HG03520 (cell line): ENCODE measurements at regions not wholly inside any gene's neighbourhood (a gene's known extent, or its start where the extent isn't known, plus 50 kb on each side); places are given as distances from the start of the nearest gene placed in this dataset.
"Not testable (repeated sequence)": the region's sequence is repeated elsewhere in the genome, so short reads cannot be mapped to it uniquely, and the experiment has no call there.

Experiments
- ATAC-seq: cut with Tn5 transposase; IDR thresholded peaks from one replicate; pipeline ENCODE4 v1.9.1; 2021; ENCODE audit warnings: mild to moderate bottlenecking, moderate library complexity; ENCODE audit not compliant: unreplicated experiment

DNA sequence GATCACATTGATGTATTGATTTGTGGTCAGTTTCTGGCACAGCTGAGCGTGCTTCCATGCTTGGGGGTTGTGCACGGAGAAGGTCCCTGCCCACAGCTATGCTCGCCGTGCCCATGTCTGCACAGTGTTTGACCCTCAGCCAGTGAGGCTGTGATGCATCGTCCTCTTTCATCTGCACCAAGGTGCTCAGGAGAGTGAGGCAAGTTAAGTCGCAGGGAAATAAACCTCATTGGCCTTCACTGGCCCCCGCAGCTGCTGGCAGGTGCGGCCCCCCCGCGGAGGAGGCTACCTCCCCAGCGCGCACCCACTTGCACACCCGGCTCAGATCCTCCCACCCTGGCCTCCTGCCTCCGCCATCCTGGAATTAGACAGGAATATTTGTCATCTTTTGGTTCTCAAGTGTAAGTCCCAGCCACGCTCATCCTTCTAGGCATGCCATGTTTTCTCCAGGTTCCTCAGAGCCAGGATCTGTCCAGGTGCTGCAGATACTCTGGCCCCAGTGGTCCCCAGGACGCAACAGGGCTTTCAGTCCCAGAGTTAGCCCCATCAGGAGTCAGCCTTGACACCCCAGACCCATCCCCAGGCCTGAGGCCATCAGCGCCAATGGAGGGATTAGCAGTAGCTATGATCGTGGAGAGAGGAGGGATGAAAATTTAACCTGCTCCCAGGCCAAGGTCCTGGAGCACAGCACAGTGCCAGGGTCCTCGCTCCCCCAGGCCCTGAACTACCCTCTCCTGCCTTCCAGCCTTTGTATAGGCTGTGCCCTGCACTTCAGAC lies 93.7 kb downstream of the OAT start:
- ATAC-seq, result no peak

DNA sequence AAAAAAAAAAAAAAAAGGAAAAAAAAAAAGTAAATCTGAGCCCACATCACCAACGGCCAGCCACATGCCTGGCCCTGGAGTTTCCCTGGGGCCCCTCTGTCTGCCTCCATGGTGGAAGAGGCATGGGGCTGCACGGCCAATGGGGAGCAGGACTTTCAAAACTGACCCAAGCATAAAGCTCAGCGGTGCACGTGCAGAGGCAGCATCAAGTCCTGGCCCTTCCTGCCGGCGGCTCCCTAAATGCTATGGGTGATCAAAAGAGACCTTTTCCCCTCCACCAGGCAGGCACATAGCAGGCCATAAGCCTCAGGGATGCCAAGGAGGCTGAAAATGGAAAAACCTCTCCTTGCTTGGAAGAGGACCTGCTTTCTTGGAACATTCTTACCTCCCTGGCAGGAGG lies 94.3 kb downstream of the OAT start:
- ATAC-seq, result no peak

DNA sequence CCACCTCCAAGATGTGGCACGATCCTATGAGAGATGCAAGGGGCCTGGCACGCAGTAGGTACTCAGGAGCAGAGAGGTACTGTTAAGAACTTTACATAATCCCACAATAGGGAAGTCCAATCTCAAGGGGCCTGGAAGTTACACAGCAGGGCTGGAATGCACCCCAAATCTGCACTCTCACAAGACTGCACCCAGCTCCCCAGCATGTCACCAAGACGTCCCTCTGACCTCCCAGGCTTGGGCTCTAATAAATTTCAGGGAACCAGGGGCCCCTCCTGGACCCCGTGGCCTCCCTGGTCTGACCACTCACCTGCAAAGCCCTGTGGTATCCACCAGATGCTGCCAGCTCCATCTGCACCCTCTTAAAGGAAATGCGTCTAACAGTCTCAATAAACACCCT lies 94.9 kb downstream of the OAT start:
- no peak for ATAC-seq

DNA sequence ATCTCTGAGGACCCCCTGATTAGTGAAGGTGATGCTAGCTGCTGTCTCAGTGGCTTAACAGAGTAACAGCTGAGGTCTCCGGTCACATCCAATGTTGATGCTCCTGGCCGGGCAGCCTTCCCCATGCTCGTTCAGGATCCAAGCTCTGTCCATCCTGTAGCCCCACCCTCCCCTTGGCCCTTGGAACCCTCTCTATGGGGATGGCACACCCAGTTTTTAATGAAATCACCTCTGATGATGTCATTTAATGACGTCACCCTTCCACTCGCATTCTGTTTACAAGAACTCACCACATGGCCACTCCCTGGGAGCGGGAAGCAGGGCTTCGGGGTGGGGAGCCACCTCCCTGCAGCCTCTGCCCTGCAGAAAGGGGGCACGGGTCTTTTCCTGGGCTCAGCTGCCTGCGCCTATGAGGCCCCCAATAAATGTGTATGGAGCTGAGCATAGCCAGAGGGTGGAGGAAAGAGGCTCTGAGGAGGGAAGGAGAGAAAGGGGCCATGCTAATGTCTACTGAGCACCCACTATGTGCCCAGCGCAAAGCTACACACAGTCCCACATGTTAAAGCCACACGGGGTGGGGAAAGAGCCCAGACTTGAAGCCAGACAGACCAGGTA lies 95.5 kb downstream of the OAT start:
- ATAC-seq, result no peak

DNA sequence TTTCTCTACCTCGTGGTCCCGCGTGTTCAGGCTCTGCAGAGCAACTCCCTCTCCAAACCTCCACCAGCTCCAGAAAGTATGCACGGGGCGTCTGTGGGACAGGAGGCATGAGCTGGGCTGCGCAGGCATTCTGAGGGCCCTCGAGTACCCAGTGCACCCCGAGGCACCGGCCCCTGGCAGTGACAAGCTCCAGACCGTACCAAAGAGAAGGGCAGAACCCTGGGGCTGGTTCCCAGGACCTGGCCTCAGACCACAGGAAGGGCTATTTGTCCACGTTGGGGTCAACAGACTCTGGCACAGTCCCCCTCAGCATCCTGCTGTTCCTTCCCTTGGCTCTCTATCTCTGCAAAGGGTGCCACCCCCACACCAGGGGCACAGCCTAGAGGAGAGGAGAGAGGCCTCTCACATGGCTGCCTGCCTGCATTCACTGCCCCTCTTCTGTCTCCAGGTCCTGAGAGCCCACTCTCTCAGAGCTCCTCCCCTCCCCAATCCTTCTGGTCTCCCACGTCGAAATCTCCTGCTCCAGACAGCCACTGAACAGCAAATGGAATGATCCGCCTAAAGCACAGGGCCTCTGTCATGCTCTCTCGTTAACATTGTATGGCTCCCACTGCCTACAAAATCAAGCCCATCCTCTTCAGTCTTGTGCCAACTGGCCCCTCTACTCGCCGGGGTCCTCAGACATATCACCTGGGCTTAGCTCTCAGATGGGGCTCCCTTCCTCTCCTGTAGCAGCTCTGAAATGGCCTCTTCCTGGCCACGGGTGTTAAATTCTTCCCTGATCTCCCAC lies 96.3 kb downstream of the OAT start:
- no peak for ATAC-seq

DNA sequence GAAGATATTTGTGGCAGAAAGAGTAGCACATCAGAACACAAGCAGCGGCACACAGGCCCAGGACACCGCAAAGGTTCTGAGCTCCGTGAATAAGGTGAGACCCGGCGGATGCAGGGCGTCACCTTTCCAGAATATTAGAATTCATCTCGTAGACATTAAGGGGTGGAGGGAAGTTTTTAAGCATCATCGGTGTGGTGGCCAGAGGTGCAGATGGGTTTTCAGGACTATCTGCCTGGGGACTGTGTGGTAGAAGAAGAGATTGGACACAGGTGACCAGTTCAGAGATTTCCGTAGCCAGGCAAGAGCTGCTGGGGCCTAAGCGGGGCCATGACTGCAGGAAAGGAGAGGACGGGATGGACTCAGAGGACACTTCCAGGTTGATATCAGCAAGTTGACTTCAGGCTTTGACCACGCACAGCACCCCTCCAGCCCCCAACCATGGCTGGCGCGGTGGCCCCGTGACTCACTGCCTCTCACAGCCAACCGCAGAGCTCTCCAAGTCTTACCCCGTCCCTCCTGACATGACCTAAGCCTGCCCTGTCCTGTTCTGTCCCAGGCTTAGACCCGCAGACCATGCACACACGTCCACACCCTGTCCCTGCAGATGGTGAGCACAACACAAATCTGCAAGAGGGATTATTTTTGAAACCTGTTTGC lies 97.2 kb downstream of the OAT start:
- no peak for ATAC-seq

DNA sequence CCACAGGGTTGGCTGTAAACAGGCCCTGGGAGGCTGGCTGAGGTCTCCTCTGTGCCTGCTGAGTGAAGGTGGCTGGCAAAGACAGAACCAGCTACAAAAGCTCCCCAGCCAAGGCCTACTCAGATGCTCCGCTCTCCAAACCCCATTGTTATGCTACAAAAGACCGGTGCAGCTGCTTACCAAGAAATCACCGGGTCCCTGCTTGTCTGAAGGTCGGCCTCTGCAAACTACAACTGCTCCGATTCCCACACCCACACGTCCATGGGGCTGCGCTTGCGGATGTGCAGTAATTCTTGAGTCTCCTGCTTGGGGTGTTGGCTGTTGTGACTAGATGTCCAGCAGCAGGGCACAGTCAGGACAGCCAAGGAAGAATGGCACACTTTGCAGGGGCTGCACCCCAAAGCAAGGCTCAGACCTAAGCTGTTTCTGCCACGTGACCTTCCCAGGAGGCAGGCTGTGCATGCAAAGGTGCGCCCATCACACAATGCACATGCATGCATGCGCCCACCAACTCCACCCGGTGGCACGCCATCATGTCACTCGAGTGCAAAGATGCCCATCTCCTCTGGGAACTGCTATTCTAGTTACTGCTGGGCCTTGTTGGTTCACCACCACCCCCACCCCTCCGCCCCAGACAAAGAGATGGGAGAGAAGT lies 97.8 kb downstream of the OAT start:
- no peak for ATAC-seq

DNA sequence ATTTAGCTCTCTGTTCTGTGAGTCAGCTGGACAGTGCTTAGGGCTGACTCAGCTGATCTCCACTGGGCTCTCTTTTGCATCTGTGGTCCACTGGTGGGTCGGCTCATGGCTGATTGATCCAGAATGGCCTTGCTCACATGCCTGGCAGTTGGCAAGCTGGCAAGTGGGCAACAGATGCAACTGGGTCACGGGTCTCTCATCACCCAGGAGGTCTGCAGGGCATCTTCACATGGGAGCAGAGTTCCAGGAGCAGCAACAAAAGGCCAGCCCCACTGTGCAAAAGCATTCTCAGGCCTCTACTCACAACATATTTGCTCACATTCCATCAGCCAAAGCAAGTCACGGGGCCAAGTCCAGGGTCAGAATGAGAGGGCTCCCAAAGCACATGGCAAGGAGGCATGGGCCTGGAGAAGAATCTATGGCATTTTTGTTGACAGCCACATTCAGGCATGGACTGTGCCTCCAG lies 98.8 kb downstream of the OAT start:
- ATAC-seq, result no peak

DNA sequence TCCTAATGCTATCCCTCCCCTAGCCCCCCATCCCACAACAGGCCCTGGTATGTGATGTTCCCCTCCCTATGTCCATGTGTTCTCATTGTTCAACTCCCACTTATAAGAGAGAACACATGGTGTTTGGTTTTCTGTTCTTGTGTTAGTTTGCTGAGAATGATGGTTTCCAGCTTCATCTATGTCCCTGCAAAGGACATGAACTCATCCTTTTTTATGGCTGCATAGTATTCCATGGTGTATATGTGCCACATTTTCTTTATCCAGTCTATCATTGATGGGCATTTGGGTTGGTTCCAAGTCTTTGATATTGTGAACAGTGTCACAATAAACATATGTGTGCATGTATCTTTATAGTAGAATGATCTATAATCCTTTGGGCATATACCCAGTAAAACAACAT lies 99.2 kb downstream of the OAT start:
- not testable (repeated sequence) for ATAC-seq

DNA sequence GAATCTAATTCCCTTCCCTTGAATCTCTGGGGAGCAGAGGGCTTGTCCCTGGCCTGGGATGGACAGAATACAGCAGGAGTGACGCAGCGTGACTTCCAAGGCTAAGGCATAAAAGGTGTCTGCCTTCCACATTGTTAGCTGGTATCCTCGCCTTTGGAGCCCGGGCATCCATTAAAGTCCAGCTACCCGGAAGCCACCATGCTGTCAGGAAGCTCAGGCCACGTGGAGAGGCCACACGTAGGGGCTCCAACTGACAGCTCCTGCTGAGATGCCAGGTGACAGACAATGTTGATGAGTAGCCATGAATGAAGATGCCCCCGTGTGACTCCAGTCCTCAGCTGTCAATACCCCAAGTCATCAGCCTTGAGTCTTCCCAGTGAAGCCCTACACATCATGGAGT lies 99.9 kb downstream of the OAT start:
- no peak for ATAC-seq

DNA sequence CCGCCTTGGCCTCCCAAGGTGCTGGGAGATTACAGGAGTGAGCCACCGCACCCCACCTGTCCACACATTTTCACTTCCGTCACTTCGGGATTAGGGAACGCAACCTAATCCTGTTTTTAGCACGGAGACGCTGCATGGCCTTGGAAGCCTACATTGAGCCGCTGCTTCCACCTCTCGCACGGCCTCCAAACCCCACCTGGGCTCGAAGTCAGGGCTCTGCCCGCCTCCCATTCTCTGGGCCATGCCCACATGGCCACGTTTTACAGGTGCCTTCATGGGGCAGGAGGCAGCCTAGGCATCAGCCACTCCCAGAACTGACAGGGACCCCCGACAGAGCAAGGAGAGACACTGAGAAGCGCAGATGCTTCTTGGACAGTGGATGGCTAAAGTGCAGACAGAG lies 100.6 kb downstream of the OAT start:
- no peak for ATAC-seq

DNA sequence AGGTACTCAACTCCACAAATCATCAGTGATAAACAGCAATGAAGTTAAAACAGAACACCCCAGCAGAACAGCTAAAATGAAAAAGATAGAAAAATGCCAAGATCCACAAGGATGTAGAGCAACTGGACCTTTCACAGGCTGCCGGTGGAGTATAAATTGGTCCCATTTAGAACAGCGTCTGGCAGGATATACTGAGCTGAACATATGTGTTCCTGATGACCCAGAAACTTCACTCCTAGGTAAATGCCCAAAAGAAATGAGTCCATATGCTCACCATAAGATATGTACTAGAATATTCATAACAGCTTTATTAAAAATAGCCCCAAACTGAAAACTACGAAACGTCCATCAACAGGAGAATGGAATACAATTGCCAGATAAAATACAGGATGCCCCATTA lies 102.4 kb downstream of the OAT start:
- ATAC-seq, result no peak

DNA sequence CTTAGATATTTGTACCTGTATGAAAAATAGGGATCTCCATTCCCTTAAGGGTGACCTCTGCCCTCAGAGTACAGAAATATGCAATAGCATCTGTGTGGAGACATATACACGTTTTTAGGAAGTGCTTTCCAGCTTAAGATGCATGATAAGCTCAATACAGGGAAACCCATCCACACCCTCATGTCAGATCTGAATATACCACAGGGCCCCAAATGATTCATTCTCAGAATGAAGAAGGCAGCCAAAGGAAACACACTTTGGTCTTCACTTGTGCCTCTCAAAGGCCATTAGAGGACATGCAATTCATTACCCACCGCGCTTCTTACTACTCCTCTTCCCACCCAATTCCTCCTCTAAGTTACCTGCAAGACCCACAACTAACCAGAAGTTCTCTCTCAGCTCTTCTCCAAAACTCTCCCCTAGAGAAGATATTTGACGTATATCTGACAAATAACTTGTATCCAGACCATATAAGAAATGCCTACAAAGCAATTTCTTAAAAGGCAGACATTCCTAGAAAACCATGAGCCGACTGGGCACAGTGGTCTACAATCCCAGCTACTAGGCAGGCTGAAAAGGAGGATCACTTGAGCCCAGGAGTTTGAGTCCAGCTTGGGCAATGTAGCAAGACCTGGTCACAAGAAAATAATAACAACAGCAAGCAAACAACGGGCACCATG lies 103.0 kb downstream of the OAT start:
- ATAC-seq, result no peak

DNA sequence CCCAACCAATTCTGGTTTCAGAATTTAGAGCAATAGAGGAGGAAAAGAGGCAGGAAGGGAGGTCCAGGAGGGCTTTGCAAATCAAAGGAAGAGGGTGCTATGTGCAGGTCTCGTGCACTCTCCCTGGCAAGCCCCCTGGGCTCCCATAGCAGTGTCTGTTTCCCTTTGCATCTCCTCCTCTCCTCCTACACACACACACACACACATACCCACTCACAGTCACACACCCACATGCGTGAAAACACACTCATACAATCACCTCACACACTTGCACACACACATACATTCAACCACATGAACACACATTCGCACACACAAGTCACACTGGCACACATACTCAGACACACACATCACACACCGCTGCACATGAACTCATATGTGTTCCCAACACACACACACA lies 105.3 kb downstream of the OAT start:
- ATAC-seq, result no peak

DNA sequence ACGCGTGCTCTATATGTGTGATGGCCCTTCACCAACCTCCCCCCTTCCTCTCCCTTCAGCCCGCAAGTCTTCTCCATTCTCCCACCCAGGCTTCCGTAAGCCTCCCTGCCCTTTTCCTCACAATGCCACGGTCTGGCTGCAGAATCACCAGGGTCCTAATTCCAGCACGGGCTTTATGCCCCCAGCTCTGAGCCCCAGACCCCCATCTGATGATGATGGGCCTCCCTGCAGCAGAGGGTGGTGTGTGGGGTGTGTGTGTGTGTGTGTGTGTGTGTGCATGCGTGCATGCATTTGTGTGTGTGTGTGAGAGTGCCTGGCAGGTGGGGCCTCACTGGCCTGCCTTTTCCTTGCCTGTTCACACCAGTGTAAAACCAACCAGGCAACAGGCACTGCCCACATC lies 109.9 kb downstream of the OAT start:
- no peak for ATAC-seq

DNA sequence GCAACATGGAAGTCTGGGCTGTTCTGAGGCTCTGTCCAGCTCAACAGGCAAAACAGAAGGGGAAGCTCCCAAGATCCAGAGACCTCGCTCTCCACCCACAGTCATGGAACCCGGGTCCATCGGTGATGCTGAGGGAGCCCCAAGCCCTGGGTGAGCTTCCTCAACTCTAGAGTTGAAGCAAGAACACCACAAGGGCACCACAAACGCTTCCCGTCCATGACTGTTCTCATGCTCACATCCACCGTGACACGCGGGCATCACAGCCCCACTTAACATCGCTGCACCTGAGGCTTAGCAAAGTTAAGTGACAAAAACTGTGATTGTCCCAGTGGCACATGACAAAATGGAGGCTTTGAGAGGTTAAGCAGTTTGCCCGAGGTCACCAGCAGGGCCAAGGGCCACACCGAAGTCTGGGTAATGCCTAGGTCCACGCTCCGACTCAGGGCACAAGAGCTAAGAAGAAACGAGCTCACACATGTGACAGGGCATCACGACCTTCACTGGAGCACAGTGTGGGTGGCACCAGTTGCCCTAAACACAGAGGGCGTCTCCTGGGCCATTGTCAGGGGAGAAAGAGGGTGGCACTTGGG lies 110.6 kb downstream of the OAT start:
- no peak for ATAC-seq

DNA sequence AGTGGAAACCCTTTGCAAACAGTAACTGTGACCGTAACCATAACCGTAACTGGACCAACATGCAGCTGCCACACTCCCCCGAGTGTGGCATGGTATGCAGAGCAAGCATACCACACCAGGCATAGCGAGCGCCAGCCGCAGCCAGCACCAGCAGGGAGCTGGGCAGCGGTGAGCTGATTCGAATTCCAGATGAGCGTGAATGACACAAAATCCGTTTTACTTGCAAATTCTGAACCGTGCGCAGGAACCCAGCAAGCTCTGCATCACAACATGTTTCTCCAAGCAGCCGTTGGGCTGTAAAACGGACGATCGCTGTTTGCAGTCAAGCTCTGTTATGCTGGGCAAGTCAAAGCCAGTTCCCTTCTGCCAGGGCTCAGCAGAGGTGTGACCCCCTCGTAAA lies 111.1 kb downstream of the OAT start:
- ATAC-seq, result no peak

DNA sequence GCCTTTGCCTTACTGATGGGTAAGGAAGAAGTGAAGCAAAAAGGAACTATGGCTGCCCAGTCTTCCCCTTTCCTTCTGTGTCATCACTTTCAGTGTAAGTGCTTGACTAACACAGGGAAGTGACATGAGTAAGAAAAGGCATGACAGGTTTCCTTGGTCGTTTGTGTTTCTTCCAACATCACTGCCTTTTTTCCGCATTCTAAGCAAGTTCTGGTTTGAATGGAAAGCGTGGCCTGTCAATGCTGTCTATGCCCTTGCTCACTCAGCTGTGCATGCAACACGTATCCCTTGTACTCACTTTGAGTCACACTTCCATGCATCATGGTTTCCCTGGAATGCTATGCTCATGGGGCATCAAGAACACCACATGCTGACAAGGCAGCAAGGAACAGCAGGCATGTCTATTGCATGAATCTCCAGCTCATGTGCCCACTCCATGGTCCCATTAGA lies 111.8 kb downstream of the OAT start:
- no peak for ATAC-seq

DNA sequence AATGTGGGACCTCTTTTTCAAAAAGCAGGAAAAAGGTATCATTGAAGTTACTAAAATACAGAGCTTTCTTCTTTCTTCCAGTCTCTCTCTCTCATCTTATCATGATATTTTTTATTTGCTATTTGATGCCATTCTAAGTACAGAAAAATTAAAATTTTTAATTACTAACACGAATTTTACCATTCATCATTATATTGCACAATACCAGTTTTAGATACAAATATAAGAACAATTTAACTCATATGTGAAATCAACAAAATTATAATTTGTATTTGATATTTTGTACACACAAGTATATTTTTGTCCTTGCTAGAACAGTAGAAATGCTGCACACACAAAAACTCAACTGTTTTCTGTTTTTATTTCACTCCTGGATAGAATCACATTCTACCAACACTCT lies 112.2 kb downstream of the OAT start:
- no peak for ATAC-seq

DNA sequence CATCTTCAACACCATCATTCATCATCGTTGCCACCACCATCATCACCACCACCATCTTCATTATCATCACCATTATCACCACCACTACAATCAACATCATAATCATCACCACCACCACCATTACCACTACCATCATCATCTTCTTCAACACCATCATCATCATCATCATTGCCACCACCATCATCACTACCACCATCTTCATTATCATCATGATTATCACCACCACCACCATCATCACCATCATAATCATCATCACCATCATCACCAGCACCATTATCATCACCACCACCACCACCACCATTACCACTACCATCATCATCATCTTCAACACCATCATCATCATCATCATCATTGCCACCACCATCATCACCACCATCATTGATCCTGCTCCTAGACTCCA lies 112.7 kb downstream of the OAT start:
- no peak for ATAC-seq
